ENCODE measurements at regions not wholly inside any gene's neighbourhood (a gene's known extent, or its start where the extent isn't known, plus 50 kb on each side); places are given as distances from the start of the nearest gene placed in this dataset.

DNA sequence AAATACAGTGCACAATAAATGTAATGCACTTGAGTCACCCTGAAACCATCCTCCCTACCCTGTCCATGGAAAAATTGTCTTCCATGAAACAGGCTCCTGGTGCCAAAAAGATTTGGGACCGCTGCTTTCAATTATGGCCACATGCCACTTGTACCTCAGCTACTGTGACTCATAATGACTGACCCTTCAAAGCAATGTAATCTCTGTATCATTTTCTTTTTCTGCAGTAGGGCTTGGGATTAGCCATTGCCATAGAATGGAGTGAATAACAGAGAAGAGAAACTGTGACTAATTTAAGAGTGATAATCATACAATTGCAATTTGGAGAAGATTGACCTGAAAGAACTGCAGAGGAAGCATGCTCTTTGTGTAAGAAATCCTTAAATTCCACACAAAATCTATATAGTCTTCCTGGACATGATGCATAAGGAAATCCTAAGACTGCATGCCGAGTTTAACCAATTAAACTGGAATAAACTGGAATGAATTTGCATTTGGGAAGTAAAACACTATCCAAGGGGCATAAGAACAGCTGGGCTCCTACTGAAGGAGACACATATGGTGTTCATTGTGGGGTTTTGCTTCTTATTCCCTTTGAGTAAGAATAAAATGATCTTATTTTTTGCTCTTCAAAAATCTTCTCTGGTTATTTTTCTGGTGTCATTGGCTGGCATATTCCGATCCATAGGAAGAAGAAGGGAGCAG is 59.5 kb upstream of the SLC7A1 start:
- DNase-seq (ENCODE audit: low read depth) = no peak

- DNase-seq (ENCODE audit: low read depth) = no peak
These were observed 58.9 kb upstream of the SLC7A1 start for GRCh38 chr13:29654384-29654783.

DNA sequence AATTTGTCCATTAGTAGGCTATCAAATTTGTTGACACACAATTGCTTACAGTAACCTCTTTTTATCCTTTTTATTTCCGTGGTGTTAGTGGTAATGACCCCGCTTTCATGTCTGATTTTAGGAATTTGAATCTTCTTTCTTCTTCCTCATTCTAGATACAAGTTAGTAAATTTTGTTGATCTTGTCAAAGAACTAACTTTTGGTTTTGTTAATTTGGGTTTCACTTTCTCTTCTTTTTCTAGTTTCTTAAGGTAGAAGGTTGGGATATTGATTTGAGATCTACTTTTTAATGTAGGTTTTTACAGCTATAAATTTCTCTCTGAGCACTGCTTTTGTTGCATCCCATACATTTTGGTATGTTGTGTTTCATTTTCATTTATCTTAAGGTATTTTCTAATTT is 53.3 kb upstream of the SLC7A1 start:
- no peak for DNase-seq (ENCODE audit: low read depth)
